ENCODE measurements at regions not wholly inside any gene's neighbourhood (a gene's known extent, or its start where the extent isn't known, plus 50 kb on each side); places are given as distances from the start of the nearest gene placed in this dataset.

GRCh38 chrX:8916697-8917096, 115.5 kb upstream of the FAM9A start:
- TF ChIP-seq CTCF (conservative IDR thresholded peaks at IDR 0.05 in 1 of 2, IDR thresholded peaks at IDR 0.05 in 1 of 2; ENCODE audit: extremely low read depth in 1 of 2, insufficient read depth in 1 of 2, low read depth in 1 of 2, low read length in 2 of 2) (no peak), EZH2 (IDR thresholded peaks at IDR 0.05; ENCODE audit: borderline replicate concordance, low read length) (no peak)
